K562 (cell line): ENCODE measurements at regions not wholly inside any gene's neighbourhood (a gene's known extent, or its start where the extent isn't known, plus 50 kb on each side); places are given as distances from the start of the nearest gene placed in this dataset.
A peak's percentile ranks its signal among the peaks of the same experiment; 100 is the strongest.

Source experiments
- BRD4 ChIP-seq: fragments of 200-600 bp; sonication (generic); IDR thresholded peaks from 2 replicates; pipeline ENCODE4 v1.6.1; 2017; ENCODE audit warnings: inconsistent platforms
- HOMEZ ChIP-seq: fragments of 250-450 bp; sonication (Bioruptor Pico); IDR thresholded peaks from 2 replicates; pipeline ENCODE4 v1.4.0; 2020; ENCODE audit warnings: mild to moderate bottlenecking, moderate library complexity
- NR0B1 ChIP-seq: fragments of 450-650 bp; IDR thresholded peaks from one replicate; pipeline ENCODE4 v1.6.1; 2018; ENCODE audit warnings: mild to moderate bottlenecking, moderate library complexity; ENCODE audit not compliant: partially characterized antibody
- SETDB1 ChIP-seq: IDR thresholded peaks from one replicate; pipeline ENCODE4 v1.6.1; 2012; ENCODE audit warnings: low read length, control low read depth, inconsistent platforms
- SMC3 ChIP-seq: conservative IDR thresholded peaks from 2 replicates; pipeline ENCODE4 v1.6.1; 2011; ENCODE audit warnings: low read depth, low read length, improper control_type of control experiment; ENCODE audit not compliant: insufficient read depth
- TCF15 ChIP-seq: fragments of 250-450 bp; sonication (Bioruptor Pico); IDR thresholded peaks from 2 replicates; pipeline ENCODE4 v1.8.0; 2022; ENCODE audit warnings: moderate library complexity, mild to moderate bottlenecking, inconsistent platforms
- ZFP36 ChIP-seq: fragments of 150-350 bp; IDR thresholded peaks from 2 replicates; pipeline ENCODE4 v1.6.1; 2018; ENCODE audit warnings: low read length, low read depth; ENCODE audit not compliant: partially characterized antibody
- ZNF277 ChIP-seq: fragments of 250-450 bp; sonication (Bioruptor Pico); IDR thresholded peaks from 2 replicates; pipeline ENCODE4 v1.8.0; 2022; ENCODE audit warnings: inconsistent platforms, mild to moderate bottlenecking, moderate library complexity, borderline replicate concordance
- TF ChIP-seq, protein P1 (sequence below), 2 experiments: fragments of 450-650 bp; IDR thresholded peaks; 2 replicates each; pipeline ENCODE4 v1.6.1; 2016; ENCODE audit warnings: mild to moderate bottlenecking in 2 of 2, borderline replicate concordance in 1 of 2, low read depth in 1 of 2, moderate library complexity in 1 of 2
- TF ChIP-seq, protein P2 (sequence below): sonication (generic); formaldehyde crosslinking; IDR thresholded peaks from 2 replicates; pipeline ENCODE4 v1.8.1; 2023; ENCODE audit warnings: mild to moderate bottlenecking, missing genetic modification reagents, moderate library complexity

DNA sequence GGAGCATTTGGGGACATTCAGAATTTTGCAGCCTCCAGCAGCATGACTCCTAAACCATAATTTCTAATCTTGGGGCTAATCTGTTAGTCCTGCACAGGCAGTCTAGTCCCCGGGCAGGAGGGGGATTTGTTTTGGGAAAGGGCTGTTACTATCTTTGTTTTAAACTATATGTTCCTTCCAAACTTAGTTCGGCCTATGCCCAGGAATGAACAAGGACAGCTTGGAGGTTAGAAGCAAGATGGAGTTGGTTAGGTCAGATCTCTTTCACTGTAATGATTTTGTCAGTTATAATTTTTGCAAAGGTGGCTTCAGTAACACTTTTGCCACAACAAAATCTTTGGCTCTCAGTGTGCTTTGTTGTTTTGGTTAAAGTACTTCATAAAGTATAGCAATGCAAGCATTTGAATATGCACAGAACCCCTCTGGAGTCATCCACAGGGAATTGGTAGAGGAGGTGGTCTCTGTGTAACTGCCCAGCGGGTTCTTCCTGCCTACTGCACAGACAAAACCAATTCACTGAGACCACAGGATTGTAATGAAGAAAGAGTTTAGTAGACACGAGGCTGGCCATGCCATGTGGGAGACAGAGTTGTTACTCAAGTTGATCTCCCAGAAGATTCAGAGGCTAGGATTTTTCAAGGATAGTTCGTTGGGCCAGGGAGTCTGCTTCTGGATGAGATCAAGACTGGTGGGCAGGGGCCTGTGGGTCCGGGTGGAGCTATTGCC lies 224.1 kb upstream of the MYLIP start (continued):
- TF ChIP-seq, protein P1, sequence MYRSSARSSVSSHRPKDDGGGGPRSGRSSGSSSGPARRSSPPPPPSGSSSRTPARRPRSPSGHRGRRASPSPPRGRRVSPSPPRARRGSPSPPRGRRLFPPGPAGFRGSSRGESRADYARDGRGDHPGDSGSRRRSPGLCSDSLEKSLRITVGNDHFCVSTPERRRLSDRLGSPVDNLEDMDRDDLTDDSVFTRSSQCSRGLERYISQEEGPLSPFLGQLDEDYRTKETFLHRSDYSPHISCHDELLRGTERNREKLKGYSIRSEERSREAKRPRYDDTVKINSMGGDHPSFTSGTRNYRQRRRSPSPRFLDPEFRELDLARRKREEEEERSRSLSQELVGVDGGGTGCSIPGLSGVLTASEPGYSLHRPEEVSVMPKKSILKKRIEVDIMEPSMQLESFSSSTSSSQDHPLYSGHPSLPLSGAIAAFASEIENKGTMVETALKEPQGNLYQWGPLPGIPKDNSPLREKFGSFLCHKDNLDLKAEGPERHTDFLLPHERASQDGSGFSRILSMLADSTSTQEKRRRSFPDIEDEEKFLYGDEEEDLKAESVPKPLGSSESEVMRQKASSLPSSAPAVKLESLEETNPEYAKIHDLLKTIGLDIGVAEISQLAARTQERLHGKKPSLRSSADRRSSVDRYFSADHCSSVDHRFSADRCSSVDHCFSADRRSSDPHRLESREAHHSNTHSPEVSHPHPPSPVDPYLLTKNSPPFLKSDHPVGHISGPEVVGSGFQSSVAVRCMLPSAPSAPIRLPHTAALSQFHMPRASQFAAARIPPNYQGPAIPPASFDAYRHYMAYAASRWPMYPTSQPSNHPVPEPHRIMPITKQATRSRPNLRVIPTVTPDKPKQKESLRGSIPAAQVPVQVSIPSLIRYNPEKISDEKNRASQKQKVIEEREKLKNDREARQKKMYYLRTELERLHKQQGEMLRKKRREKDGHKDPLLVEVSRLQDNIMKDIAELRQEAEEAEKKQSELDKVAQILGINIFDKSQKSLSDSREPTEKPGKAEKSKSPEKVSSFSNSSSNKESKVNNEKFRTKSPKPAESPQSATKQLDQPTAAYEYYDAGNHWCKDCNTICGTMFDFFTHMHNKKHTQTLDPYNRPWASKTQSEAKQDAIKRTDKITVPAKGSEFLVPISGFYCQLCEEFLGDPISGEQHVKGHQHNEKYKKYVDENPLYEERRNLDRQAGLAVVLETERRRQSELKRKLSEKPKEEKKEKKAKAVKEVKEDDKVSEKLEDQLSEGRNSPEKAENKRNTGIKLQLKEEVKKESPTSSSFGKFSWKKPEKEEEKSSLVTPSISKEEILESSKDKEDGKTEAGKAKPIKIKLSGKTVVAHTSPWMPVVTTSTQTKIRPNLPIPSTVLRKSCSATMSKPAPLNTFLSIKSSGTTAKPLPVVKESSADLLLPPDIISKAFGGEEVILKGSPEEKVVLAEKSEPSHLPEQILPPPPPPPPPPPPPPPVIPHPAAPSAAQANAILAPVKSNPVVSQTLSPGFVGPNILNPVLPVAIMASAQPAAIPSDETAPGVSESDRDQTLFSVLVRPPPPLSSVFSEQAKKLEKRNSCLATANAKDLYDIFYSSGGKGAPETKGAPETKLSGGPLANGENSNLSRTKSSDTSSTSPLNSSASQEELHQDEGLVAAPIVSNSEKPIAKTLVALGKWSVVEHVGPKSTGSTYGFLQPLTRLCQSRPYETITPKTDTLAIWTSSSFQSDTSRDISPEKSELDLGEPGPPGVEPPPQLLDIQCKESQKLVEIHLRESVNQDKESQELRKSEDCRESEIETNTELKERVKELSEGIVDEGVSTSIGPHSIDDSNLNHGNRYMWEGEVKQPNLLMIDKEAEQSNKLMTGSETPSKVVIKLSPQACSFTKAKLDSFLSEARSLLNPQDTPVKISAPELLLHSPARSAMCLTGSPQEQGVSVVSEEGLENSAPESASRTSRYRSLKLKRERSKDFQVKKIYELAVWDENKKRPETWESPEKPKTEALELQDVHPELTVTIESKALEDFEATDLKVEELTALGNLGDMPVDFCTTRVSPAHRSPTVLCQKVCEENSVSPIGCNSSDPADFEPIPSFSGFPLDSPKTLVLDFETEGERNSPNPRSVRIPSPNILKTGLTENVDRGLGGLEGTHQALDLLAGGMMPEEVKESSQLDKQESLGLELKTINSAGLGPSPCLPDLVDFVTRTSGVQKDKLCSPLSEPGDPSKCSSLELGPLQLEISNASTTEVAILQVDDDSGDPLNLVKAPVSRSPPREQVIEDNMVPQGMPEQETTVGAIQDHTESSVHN (IDR thresholded peaks at IDR 0.05; ENCODE audit: borderline replicate concordance in 1 of 2, low read depth in 1 of 2) = no peak
- no peak for TF ChIP-seq NR0B1
- no peak for TF ChIP-seq SETDB1
- TF ChIP-seq HOMEZ (CRISPR knock-in tag) = peak; percentile 95; the same call in 1 of the 2 replicates
- peak; percentile 97 for TF ChIP-seq TCF15 (CRISPR knock-in tag)
- no peak for TF ChIP-seq SMC3
- no peak for TF ChIP-seq BRD4
- no peak for TF ChIP-seq ZNF277 (CRISPR knock-in tag)
- TF ChIP-seq ZFP36 = no peak
- TF ChIP-seq, protein P2, sequence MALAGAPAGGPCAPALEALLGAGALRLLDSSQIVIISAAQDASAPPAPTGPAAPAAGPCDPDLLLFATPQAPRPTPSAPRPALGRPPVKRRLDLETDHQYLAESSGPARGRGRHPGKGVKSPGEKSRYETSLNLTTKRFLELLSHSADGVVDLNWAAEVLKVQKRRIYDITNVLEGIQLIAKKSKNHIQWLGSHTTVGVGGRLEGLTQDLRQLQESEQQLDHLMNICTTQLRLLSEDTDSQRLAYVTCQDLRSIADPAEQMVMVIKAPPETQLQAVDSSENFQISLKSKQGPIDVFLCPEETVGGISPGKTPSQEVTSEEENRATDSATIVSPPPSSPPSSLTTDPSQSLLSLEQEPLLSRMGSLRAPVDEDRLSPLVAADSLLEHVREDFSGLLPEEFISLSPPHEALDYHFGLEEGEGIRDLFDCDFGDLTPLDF (CRISPR knock-in tag) = no peak
